Peyer's patch (tissue), 4 donors: ENCODE measurements at regions not wholly inside any gene's neighbourhood (a gene's known extent, or its start where the extent isn't known, plus 50 kb on each side); places are given as distances from the start of the nearest gene placed in this dataset.

Source experiments
- DNase-seq, 3 donors: peaks; one replicate each; pipeline ENCODE4 v3.0.0-alpha.2; 2017 to 2019
- H3K27ac ChIP-seq, 4 donors: fragments of 200-600 bp; sonication (generic); one replicate each; pipeline ENCODE4 v1.5.1; 2016 to 2019
- H3K27me3 ChIP-seq, 2 donors: fragments of 200-600 bp; sonication (generic); one replicate each; pipeline ENCODE4 v1.5.1; 2019
- H3K36me3 ChIP-seq, 3 donors: fragments of 200-600 bp; sonication (generic); one replicate each; pipeline ENCODE4 v1.5.1; 2016 to 2019
- H3K4me1 ChIP-seq, 4 donors: fragments of 200-600 bp; sonication (generic); one replicate each; pipeline ENCODE4 v1.5.1; 2016 to 2019
- H3K4me3 ChIP-seq, 4 donors: fragments of 200-600 bp; sonication (generic); 1 replicate in 3 of 4; 2 replicates in 1 of 4; pipeline ENCODE4 v1.5.1; 2016 to 2019; ENCODE audit warnings: mild to moderate bottlenecking in 1 of 4
- H3K9me3 ChIP-seq, 4 donors: fragments of 200-600 bp; sonication (generic); one replicate each; pipeline ENCODE4 v1.5.1; 2016 to 2019; ENCODE audit warnings: mild to moderate bottlenecking in 1 of 4
- CTCF ChIP-seq, 6 experiments: fragments of 450-650 bp in 4 of 6; fragments of 200-600 bp in 2 of 6; sonication (generic) in 1 of 6; IDR thresholded peaks; one replicate each; pipeline ENCODE4 v1.5.1; 2017 to 2019; ENCODE audit warnings: antibody characterized with exemption in 6 of 6, mild to moderate bottlenecking in 3 of 6, moderate library complexity in 1 of 6
- POLR2A ChIP-seq, 2 donors: fragments of 450-650 bp; IDR thresholded peaks; one replicate each; pipeline ENCODE4 v1.5.1; 2017; ENCODE audit warnings: antibody characterized with exemption in 2 of 2, mild to moderate bottlenecking in 2 of 2, moderate library complexity in 2 of 2

GRCh38 chr11:130718120-130718519 is 198.2 kb downstream of the SNX19 start:
- DNase-seq, result no peak
- H3K27me3 ChIP-seq, result no peaks in the 10 kb centered on the region
- no peak overlapping the region for H3K4me3 ChIP-seq
- no peaks in the 10 kb centered on the region for H3K9me3 ChIP-seq
- H3K27ac ChIP-seq, result no peak overlapping the region
- no peaks in the 10 kb centered on the region for H3K36me3 ChIP-seq
- TF ChIP-seq CTCF (IDR thresholded peaks at IDR 0.05) (no peak), POLR2A (IDR thresholded peaks at IDR 0.05) (no peak)
- no peaks in the 10 kb centered on the region for H3K4me1 ChIP-seq

- Histone ChIP-seq H3K36me3 (no peaks in the 10 kb centered on the region), H3K27me3 (no peaks in the 10 kb centered on the region), H3K27ac (no peak overlapping the region), H3K9me3 (no peaks in the 10 kb centered on the region), H3K4me1 (no peaks in the 10 kb centered on the region), H3K4me3 (no peak overlapping the region)
- no peak for TF ChIP-seq CTCF (IDR thresholded peaks at IDR 0.05)
- TF ChIP-seq POLR2A (IDR thresholded peaks at IDR 0.05), result no peak
- no peak for DNase-seq
Measured at GRCh38 chr11:130719220-130719915, 196.9 kb downstream of the SNX19 start.

GRCh38 chr11:130720232-130721022 is 195.9 kb downstream of the SNX19 start:
- H3K9me3 ChIP-seq, result no peaks in the 10 kb centered on the region
- no peaks in the 10 kb centered on the region for H3K27me3 ChIP-seq
- DNase-seq, result no peak
- no peak overlapping the region for H3K4me3 ChIP-seq
- no peaks in the 10 kb centered on the region for H3K4me1 ChIP-seq
- no peak for TF ChIP-seq POLR2A (IDR thresholded peaks at IDR 0.05)
- TF ChIP-seq CTCF (IDR thresholded peaks at IDR 0.05), result no peak
- no peak overlapping the region for H3K27ac ChIP-seq
- no peaks in the 10 kb centered on the region for H3K36me3 ChIP-seq

GRCh38 chr11:130721023-130721681 is 195.1 kb downstream of the SNX19 start:
- Histone ChIP-seq H3K4me3 (no peak overlapping the region), H3K36me3 (no peaks in the 10 kb centered on the region), H3K9me3 (no peaks in the 10 kb centered on the region), H3K4me1 (no peaks in the 10 kb centered on the region), H3K27me3 (no peaks in the 10 kb centered on the region), H3K27ac (no peak overlapping the region)
- no peak for TF ChIP-seq POLR2A (IDR thresholded peaks at IDR 0.05)
- DNase-seq, result no peak

- H3K27me3 ChIP-seq, result no peaks in the 10 kb centered on the region
- no peaks in the 10 kb centered on the region for H3K9me3 ChIP-seq
- no peak overlapping the region for H3K4me3 ChIP-seq
- TF ChIP-seq POLR2A (IDR thresholded peaks at IDR 0.05) (no peak), CTCF (IDR thresholded peaks at IDR 0.05) (no peak)
- H3K4me1 ChIP-seq, result no peaks in the 10 kb centered on the region
- no peak for DNase-seq
- H3K36me3 ChIP-seq, result no peaks in the 10 kb centered on the region
- H3K27ac ChIP-seq, result no peak overlapping the region
Measured at GRCh38 chr11:130721736-130722135, 194.5 kb downstream of the SNX19 start.

GRCh38 chr11:130722401-130722800 is 193.9 kb downstream of the SNX19 start:
- no peaks in the 10 kb centered on the region for H3K9me3 ChIP-seq
- H3K4me3 ChIP-seq, result no peak overlapping the region
- TF ChIP-seq POLR2A (IDR thresholded peaks at IDR 0.05) (no peak), CTCF (IDR thresholded peaks at IDR 0.05) (no peak)
- no peaks in the 10 kb centered on the region for H3K36me3 ChIP-seq
- no peaks in the 10 kb centered on the region for H3K27me3 ChIP-seq
- DNase-seq, result no peak
- no peaks in the 10 kb centered on the region for H3K4me1 ChIP-seq
- H3K27ac ChIP-seq, result no peak overlapping the region
